HG02678 (cell line): ENCODE measurements at regions not wholly inside any gene's neighbourhood (a gene's known extent, or its start where the extent isn't known, plus 50 kb on each side); places are given as distances from the start of the nearest gene placed in this dataset.

Experiments
- ATAC-seq: cut with Tn5 transposase; IDR thresholded peaks from one replicate; pipeline ENCODE4 v1.9.1; 2021; ENCODE audit warnings: mild to moderate bottlenecking, moderate library complexity; ENCODE audit not compliant: unreplicated experiment

- no peak for ATAC-seq
These were observed 84.5 kb upstream of the DKK2 start for GRCh38 chr4:107120661-107121060.

DNA sequence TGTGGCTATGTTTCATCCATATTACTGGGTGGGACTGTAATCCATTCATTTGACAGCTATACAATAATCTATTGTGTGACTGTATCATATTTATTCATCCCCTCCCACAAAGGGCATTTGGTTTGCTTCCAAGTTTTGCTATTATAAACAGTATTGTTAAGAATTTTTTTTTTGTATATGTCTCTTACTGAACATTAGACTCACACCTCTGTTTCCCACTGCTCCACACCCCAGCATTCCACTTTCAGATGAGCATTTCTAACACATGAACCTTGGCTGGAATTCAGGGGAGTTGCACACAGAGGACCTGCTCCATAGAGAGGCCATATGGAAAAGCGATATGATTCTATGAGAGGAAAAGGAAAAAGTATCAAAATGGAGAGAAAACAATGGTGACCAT is 81.6 kb upstream of the DKK2 start:
- ATAC-seq = no peak

- ATAC-seq = no peak
These were observed 79.2 kb upstream of the DKK2 start for GRCh38 chr4:107115185-107115847.

DNA sequence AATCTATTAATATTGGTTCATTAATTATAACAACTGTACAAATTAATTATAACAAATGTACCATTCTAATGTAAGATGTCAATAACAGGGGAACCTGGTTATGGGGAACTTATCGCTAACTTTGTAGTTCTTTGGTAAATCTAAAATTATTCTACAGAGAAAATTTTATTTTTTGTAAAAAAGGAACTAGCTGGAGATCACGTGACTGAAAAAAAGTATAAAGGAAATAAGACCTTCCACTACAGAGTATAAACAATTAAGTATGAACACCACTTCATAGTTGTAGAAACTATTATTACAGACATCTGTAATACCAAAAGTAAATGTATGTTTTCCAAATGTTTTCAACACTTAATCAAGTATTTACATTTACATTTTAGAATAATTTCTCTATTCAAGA is 77.9 kb upstream of the DKK2 start:
- no peak for ATAC-seq

DNA sequence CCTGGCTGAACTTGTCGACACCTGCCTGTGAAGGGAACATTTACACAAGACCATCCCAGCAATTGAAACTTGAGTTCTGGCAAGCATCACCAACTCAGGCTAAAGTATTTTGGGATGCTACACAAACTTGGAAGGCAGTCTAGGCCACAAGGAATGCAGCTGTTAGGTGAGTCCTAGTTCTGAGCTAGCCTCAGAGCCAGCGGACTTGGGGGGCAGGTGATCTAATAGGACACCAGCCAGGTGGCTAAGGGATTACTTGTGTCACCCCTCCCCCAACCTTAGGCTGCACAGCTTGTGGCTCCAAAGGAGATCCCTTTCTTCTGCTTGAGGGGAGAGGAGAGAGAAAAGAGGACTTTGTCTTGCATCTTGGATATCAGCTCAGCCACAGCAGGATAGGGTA is 62.3 kb upstream of the DKK2 start:
- ATAC-seq = no peak

DNA sequence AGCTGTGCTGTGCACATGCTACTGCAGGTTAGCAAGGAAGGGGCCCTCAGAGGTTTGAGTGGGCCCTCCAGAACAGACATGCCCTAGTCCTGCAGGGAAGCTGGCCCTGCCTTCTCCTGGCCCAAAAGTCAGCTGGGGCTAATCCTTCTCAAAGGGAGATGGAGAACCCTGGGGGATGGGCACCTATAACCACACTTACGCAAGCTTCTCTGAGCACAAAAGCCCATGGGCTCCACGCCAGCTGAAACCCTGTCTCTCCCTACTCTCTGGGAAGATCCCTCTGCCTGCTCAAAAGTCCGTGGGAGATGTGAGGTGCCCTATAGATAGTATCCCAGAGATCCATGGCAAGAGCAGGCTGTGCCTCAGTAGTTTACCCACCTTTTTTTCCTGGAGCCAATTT is 58.9 kb upstream of the DKK2 start:
- ATAC-seq = no peak

GRCh38 chr4:107094332-107094731 is 58.2 kb upstream of the DKK2 start:
- peak; percentile 53 for ATAC-seq
